ENCODE measurements at regions not wholly inside any gene's neighbourhood (a gene's known extent, or its start where the extent isn't known, plus 50 kb on each side); places are given as distances from the start of the nearest gene placed in this dataset.

DNA sequence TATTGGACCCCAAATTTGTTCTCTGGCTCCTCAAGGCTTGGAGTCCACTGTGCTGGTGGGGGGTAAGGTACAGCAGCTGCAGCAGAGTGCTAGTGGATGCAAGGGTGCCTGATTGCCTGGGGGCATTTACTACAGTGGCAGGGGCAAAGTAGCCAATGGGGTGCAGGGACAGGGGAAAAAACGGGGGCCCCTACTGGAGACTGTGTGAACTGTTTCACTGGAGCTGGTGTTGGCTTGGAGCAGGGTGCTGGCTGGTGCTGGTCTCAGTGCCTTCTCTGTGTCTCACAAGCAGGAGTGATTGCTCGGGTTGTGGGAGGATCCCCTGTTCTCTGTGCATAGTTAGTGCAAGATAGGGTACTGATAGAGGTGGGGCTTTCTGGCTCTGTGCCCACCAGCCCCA, 935.9 kb downstream of the JRKL start:
- CTCF ChIA-PET: no interaction called here
- H3K4me1 ChIP-seq (ENCODE audit: control insufficient read depth, extremely low read depth, insufficient read depth, low read length): no peaks in the 10 kb centered on the region
- no TSS peak for BruUV-seq (replicated peaks)
- H3K36me3 ChIP-seq (ENCODE audit: control insufficient read depth in 2 of 2, extremely low read depth in 1 of 2, insufficient read depth in 2 of 2, low read length in 2 of 2): no peaks in the 10 kb centered on the region
- DNase-seq (ENCODE audit: low read depth, low spot score) (no peak), FAIRE-seq (no peak)
- H3K27ac ChIP-seq (ENCODE audit: insufficient read depth, low read depth, low read length): no peak overlapping the region
- TF ChIP-seq JUN (IDR thresholded peaks at IDR 0.05; ENCODE audit: borderline replicate concordance, insufficient read depth, insufficient read length, low read depth): no peak
- TF ChIP-seq, protein P1, sequence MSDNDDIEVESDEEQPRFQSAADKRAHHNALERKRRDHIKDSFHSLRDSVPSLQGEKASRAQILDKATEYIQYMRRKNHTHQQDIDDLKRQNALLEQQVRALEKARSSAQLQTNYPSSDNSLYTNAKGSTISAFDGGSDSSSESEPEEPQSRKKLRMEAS (IDR thresholded peaks at IDR 0.05; ENCODE audit: insufficient read depth, insufficient read length): no peak
- no peak for TF ChIP-seq MYC (IDR thresholded peaks at IDR 0.05; ENCODE audit: low read depth, low read length)
- no peak for TF ChIP-seq FOS (IDR thresholded peaks at IDR 0.05; ENCODE audit: borderline replicate concordance, insufficient read depth, low read length)
- TF ChIP-seq GATA2 (IDR thresholded peaks at IDR 0.05; ENCODE audit: insufficient read depth, insufficient read length, low read depth, low read length): no peak
- no peak for TF ChIP-seq POLR2A (IDR thresholded peaks at IDR 0.05; ENCODE audit: low read depth, low read length)
- TF ChIP-seq, protein P2, sequence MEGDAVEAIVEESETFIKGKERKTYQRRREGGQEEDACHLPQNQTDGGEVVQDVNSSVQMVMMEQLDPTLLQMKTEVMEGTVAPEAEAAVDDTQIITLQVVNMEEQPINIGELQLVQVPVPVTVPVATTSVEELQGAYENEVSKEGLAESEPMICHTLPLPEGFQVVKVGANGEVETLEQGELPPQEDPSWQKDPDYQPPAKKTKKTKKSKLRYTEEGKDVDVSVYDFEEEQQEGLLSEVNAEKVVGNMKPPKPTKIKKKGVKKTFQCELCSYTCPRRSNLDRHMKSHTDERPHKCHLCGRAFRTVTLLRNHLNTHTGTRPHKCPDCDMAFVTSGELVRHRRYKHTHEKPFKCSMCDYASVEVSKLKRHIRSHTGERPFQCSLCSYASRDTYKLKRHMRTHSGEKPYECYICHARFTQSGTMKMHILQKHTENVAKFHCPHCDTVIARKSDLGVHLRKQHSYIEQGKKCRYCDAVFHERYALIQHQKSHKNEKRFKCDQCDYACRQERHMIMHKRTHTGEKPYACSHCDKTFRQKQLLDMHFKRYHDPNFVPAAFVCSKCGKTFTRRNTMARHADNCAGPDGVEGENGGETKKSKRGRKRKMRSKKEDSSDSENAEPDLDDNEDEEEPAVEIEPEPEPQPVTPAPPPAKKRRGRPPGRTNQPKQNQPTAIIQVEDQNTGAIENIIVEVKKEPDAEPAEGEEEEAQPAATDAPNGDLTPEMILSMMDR (IDR thresholded peaks at IDR 0.05; ENCODE audit: extremely low read depth in 1 of 2, insufficient read depth in 1 of 2, low read depth in 1 of 2, low read length in 2 of 2): no peak
- H2AFZ ChIP-seq (ENCODE audit: low read depth, low read length): no peak overlapping the region
- POLR2A ChIA-PET: no interaction called here
- no peaks in the 10 kb centered on the region for H4K20me1 ChIP-seq (replicated peaks; ENCODE audit: control insufficient read depth, extremely low read depth, insufficient read depth, low read length)
- H3K79me2 ChIP-seq (ENCODE audit: control insufficient read depth, insufficient read depth, low read length): no peaks in the 10 kb centered on the region
- H3K9me1 ChIP-seq (replicated peaks; ENCODE audit: control insufficient read depth, extremely low read depth, insufficient read depth, low read length): no peaks in the 10 kb centered on the region
- no peak overlapping the region for H3K4me2 ChIP-seq (ENCODE audit: insufficient read depth, low read length)
- no peaks in the 10 kb centered on the region for H3K27me3 ChIP-seq (ENCODE audit: control insufficient read depth in 2 of 2, insufficient read depth in 2 of 2, low read length in 2 of 2)
- intact Hi-C loops (cut with micrococcal nuclease): no loop called here
- H3K4me3 ChIP-seq (replicated peaks in 1 of 3; ENCODE audit: insufficient read depth in 1 of 3, low read depth in 1 of 3, low read length in 3 of 3): no peak overlapping the region
- H3K9me3 ChIP-seq (replicated peaks; ENCODE audit: control insufficient read depth, insufficient read depth, low read length): peaks cover 2% of the 10 kb centered on the region
- no peak overlapping the region for H3K9ac ChIP-seq (replicated peaks; ENCODE audit: extremely low read depth, insufficient read depth, low read length)
- dilution Hi-C loops (cut with MboI; ENCODE audit: extremely low pct_ligation_motif_present, low sequenced_read_pairs): no loop called here

DNA sequence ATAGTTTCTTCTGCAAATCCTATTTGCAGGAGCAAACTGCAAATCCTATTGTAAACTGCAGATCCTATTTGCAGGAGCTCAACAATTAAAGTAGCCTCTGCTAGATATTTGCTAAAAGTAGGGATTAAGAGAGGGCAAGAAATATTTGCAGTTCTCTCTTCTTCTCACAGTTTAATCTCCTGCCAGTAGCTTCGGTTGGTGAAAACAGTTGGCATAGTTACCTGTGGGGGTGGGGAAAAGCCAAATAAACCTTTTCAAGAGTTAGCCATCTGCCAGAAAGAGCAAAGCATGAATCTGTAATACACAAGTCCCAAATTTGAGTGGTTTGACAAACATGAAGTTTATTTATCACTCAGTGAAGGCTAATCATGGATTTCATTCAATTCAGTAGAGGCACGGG, 942.5 kb downstream of the JRKL start:
- no peaks in the 10 kb centered on the region for H3K9me1 ChIP-seq (replicated peaks; ENCODE audit: control insufficient read depth, extremely low read depth, insufficient read depth, low read length)
- H3K4me3 ChIP-seq (replicated peaks in 1 of 3; ENCODE audit: insufficient read depth in 1 of 3, low read depth in 1 of 3, low read length in 3 of 3): no peak overlapping the region
- H3K4me1 ChIP-seq (ENCODE audit: control insufficient read depth, extremely low read depth, insufficient read depth, low read length): no peaks in the 10 kb centered on the region
- BruUV-seq (replicated peaks): no TSS peak
- dilution Hi-C loops (cut with MboI; ENCODE audit: extremely low pct_ligation_motif_present, low sequenced_read_pairs) (no loop called here), intact Hi-C loops (cut with micrococcal nuclease) (no loop called here)
- H4K20me1 ChIP-seq (replicated peaks; ENCODE audit: control insufficient read depth, extremely low read depth, insufficient read depth, low read length): no peaks in the 10 kb centered on the region
- H3K4me2 ChIP-seq (ENCODE audit: insufficient read depth, low read length): no peak overlapping the region
- ChIA-PET POLR2A (no interaction called here), CTCF (no interaction called here)
- no peak for FAIRE-seq
- no peaks in the 10 kb centered on the region for H3K27me3 ChIP-seq (ENCODE audit: control insufficient read depth in 2 of 2, insufficient read depth in 2 of 2, low read length in 2 of 2)
- no peaks in the 10 kb centered on the region for H3K79me2 ChIP-seq (ENCODE audit: control insufficient read depth, insufficient read depth, low read length)
- H3K9me3 ChIP-seq (replicated peaks; ENCODE audit: control insufficient read depth, insufficient read depth, low read length): peaks cover 2% of the 10 kb centered on the region
- no peaks in the 10 kb centered on the region for H3K36me3 ChIP-seq (ENCODE audit: control insufficient read depth in 2 of 2, extremely low read depth in 1 of 2, insufficient read depth in 2 of 2, low read length in 2 of 2)
- TF ChIP-seq, protein P2 (IDR thresholded peaks at IDR 0.05; ENCODE audit: extremely low read depth in 1 of 2, insufficient read depth in 1 of 2, low read depth in 1 of 2, low read length in 2 of 2): no peak
- TF ChIP-seq POLR2AphosphoS5 (IDR thresholded peaks at IDR 0.05; ENCODE audit: insufficient read depth, low read depth, low read length) (no peak), EZH2 (IDR thresholded peaks at IDR 0.05; ENCODE audit: borderline replicate concordance, low read depth, low read length, severe bottlenecking) (no peak), FOS (IDR thresholded peaks at IDR 0.05; ENCODE audit: borderline replicate concordance, insufficient read depth, low read length) (no peak), JUN (IDR thresholded peaks at IDR 0.05; ENCODE audit: borderline replicate concordance, insufficient read depth, insufficient read length, low read depth) (no peak), GATA2 (IDR thresholded peaks at IDR 0.05; ENCODE audit: insufficient read depth, insufficient read length, low read depth, low read length) (no peak), MYC (IDR thresholded peaks at IDR 0.05; ENCODE audit: low read depth, low read length) (no peak), POLR2A (IDR thresholded peaks at IDR 0.05; ENCODE audit: low read depth, low read length) (no peak)
- TF ChIP-seq, protein P1 (IDR thresholded peaks at IDR 0.05; ENCODE audit: insufficient read depth, insufficient read length): no peak
- no peak overlapping the region for H3K9ac ChIP-seq (replicated peaks; ENCODE audit: extremely low read depth, insufficient read depth, low read length)
- no peak overlapping the region for H2AFZ ChIP-seq (ENCODE audit: low read depth, low read length)
- H3K27ac ChIP-seq (ENCODE audit: insufficient read depth, low read depth, low read length): no peak overlapping the region
- no peak for DNase-seq (ENCODE audit: low read depth, low spot score)

Measured in endothelial cell of umbilical vein (primary cell).